HCT116 (cell line): ENCODE measurements at regions not wholly inside any gene's neighbourhood (a gene's known extent, or its start where the extent isn't known, plus 50 kb on each side); places are given as distances from the start of the nearest gene placed in this dataset.

Source experiments
- ATAC-seq: fragments of 200-7000 bp; cut with Tn5 transposase; 2 replicates; pipeline ENCODE4 v1.9.1; 2020; ENCODE audit warnings: mild to moderate bottlenecking, moderate library complexity
- BruUV-seq: library from RNA; stranded (reverse); fragments of 400-500 nt; replicated peaks from 2 replicates; lab custom pipeline; 2021; lab: Mats Ljungman, UMichigan
- CTCF ChIA-PET: fragments of 300-600 bp; sonication (Branson Sonifier 250); formaldehyde crosslinking; loops from one replicate; lab custom pipeline; 2021; ENCODE audit warnings: antibody characterized with exemption; lab: Charles Lee
- POLR2A ChIA-PET: fragments of 300-600, 350-600 bp; sonication (Branson Sonifier 250); formaldehyde crosslinking; loops from one replicate; lab custom pipeline; 2021; ENCODE audit warnings: antibody characterized with exemption; lab: Charles Lee
- RAD21 ChIA-PET, 2 experiments: fragments of 300-600 bp; sonication (Branson Sonifier 250); formaldehyde crosslinking; loops; one replicate each; lab custom pipeline; 2023; ENCODE audit warnings: low total read pairs in 2 of 2; ENCODE audit not compliant: uncharacterized antibody in 2 of 2, unreplicated experiment in 2 of 2, low non-redundant PET in 1 of 2; lab: Charles Lee
- DNase-seq: peaks from one replicate; pipeline ENCODE4 v3.0.0-alpha.2; 2010; ENCODE audit warnings: low read depth, low spot score
- H2AFZ ChIP-seq: fragments of 200-600 bp; shearing (Covaris generic), sonication (generic); 2 replicates; pipeline ENCODE4 v1.6.1; 2017; ENCODE audit warnings: low read depth, mixed run types, mixed read lengths, antibody characterized with exemption, low read length; ENCODE audit not compliant: poor library complexity, severe bottlenecking
- H3K27ac ChIP-seq: 2 replicates; pipeline ENCODE4 v1.5.1; 2012; ENCODE audit warnings: low read depth, low read length
- H3K27me3 ChIP-seq: fragments of 200-600 bp; sonication (generic); 2 replicates; pipeline ENCODE4 v1.6.1; 2016; ENCODE audit warnings: mixed run types, low read length, mixed read lengths; ENCODE audit not compliant: insufficient read depth
- H3K36me3 ChIP-seq, 2 experiments: fragments of 200-500 bp in 1 of 2; fragments of 200-600 bp in 1 of 2; sonication (Bioruptor generic) in 1 of 2; sonication (generic) in 1 of 2; 2 replicates each; pipeline versions ENCODE4 v1.5.1 to v1.6.1; 2014 to 2016; ENCODE audit warnings: low read length in 2 of 2, inconsistent platforms in 1 of 2, mixed read lengths in 1 of 2, mixed run types in 1 of 2; ENCODE audit not compliant: insufficient read depth in 2 of 2, control insufficient read depth in 1 of 2
- H3K4me1 ChIP-seq, 2 experiments: fragments of 200-600 bp in 1 of 2; sonication (generic) in 1 of 2; 2 replicates each; pipeline versions ENCODE4 v1.5.1 to v1.6.1; 2012 to 2017; ENCODE audit warnings: low read length in 2 of 2, inconsistent platforms in 1 of 2, mild to moderate bottlenecking in 1 of 2, mixed read lengths in 1 of 2, mixed run types in 1 of 2, moderate library complexity in 1 of 2; ENCODE audit not compliant: insufficient read depth in 2 of 2, control insufficient read depth in 1 of 2
- H3K4me2 ChIP-seq: fragments of 200-600 bp; sonication (generic); 2 replicates; pipeline ENCODE4 v1.6.1; 2017; ENCODE audit warnings: mixed run types, low read length, mixed read lengths
- H3K4me3 ChIP-seq, 2 experiments: fragments of 200-600 bp in 1 of 2; sonication (generic) in 1 of 2; replicated peaks in 1 of 2; 2 replicates each; pipeline ENCODE4 v1.5.1; 2011 to 2016; ENCODE audit warnings: low read length in 2 of 2, control low read depth in 1 of 2, low read depth in 1 of 2, mild to moderate bottlenecking in 1 of 2, mixed read lengths in 1 of 2, mixed run types in 1 of 2
- H3K79me2 ChIP-seq: fragments of 200-600 bp; sonication (generic); 2 replicates; pipeline ENCODE4 v1.6.1; 2017; ENCODE audit warnings: mild to moderate bottlenecking, mixed run types, low read length, moderate library complexity, mixed read lengths; ENCODE audit not compliant: insufficient read depth
- H3K9ac ChIP-seq: fragments of 200-600 bp; sonication (generic); 2 replicates; pipeline ENCODE4 v1.6.1; 2016; ENCODE audit warnings: low read length, mixed read lengths
- H3K9me2 ChIP-seq: fragments of 200-600 bp; sonication (generic), shearing (Covaris generic); 2 replicates; pipeline ENCODE4 v1.6.1; 2017; ENCODE audit warnings: mixed run types, mild to moderate bottlenecking, moderate library complexity; ENCODE audit not compliant: insufficient read depth
- H3K9me3 ChIP-seq, 2 experiments: fragments of 200-500 bp in 1 of 2; fragments of 200-600 bp in 1 of 2; sonication (Bioruptor generic) in 1 of 2; sonication (generic) in 1 of 2; 2 replicates each; pipeline ENCODE4 v1.6.1; 2014 to 2017; ENCODE audit warnings: low read length in 2 of 2, mixed read lengths in 2 of 2, inconsistent platforms in 1 of 2, low read depth in 1 of 2, mild to moderate bottlenecking in 1 of 2, mixed run types in 1 of 2, moderate library complexity in 1 of 2; ENCODE audit not compliant: control insufficient read depth in 1 of 2, insufficient read depth in 1 of 2
- H4K20me1 ChIP-seq: fragments of 200-600 bp; sonication (generic), shearing (Covaris generic); 2 replicates; pipeline ENCODE4 v1.6.1; 2017; ENCODE audit warnings: mixed run types, mild to moderate bottlenecking, moderate library complexity; ENCODE audit not compliant: insufficient read depth
- CBX3 ChIP-seq: IDR thresholded peaks from 2 replicates; pipeline ENCODE4 v1.6.1; 2012; ENCODE audit warnings: low read depth
- CEBPB ChIP-seq: IDR thresholded peaks from 2 replicates; pipeline ENCODE4 v1.6.1; 2012; ENCODE audit warnings: low read depth
- EGR1 ChIP-seq: IDR thresholded peaks from 2 replicates; pipeline ENCODE4 v1.6.1; 2012; ENCODE audit warnings: low read depth
- EZH2 ChIP-seq: fragments of 200-600 bp; sonication (generic); IDR thresholded peaks from 2 replicates; pipeline ENCODE4 v1.6.1; 2017; ENCODE audit warnings: antibody characterized with exemption, mixed run types
- FOSL1 ChIP-seq: IDR thresholded peaks from 2 replicates; pipeline ENCODE4 v1.6.1; 2012; ENCODE audit warnings: low read depth
- JUND ChIP-seq: IDR thresholded peaks from 2 replicates; pipeline ENCODE4 v1.6.1; 2012
- MAX ChIP-seq: IDR thresholded peaks from 2 replicates; pipeline ENCODE4 v1.6.1; 2012
- POLR2A ChIP-seq: IDR thresholded peaks from 2 replicates; pipeline ENCODE4 v1.7.0; 2011; ENCODE audit warnings: borderline replicate concordance; ENCODE audit not compliant: insufficient read depth, insufficient read length; ENCODE audit errors: extremely low read depth
- POLR2AphosphoS5 ChIP-seq: IDR thresholded peaks from 2 replicates; pipeline ENCODE4 v1.6.1; 2011; ENCODE audit warnings: mild to moderate bottlenecking, low read depth, low read length, moderate library complexity
- RAD21 ChIP-seq: IDR thresholded peaks from 2 replicates; pipeline ENCODE4 v1.6.1; 2012; ENCODE audit warnings: low read depth, mild to moderate bottlenecking
- SIN3A ChIP-seq: IDR thresholded peaks from 2 replicates; pipeline ENCODE4 v1.6.1; 2012; ENCODE audit warnings: low read depth
- SP1 ChIP-seq: IDR thresholded peaks from 2 replicates; pipeline ENCODE4 v1.6.1; 2012; ENCODE audit warnings: low read depth
- SRF ChIP-seq: IDR thresholded peaks from 2 replicates; pipeline ENCODE4 v1.6.1; 2012; ENCODE audit warnings: low read depth
- YY1 ChIP-seq: IDR thresholded peaks from 2 replicates; pipeline ENCODE4 v1.6.1; 2011; ENCODE audit warnings: low read length, low read depth, moderate library complexity, mild to moderate bottlenecking; ENCODE audit not compliant: insufficient replicate concordance; ENCODE audit errors: extremely low read depth
- ZBTB33 ChIP-seq: IDR thresholded peaks from 2 replicates; pipeline ENCODE4 v1.6.1; 2011; ENCODE audit warnings: mild to moderate bottlenecking, low read length, moderate library complexity; ENCODE audit not compliant: insufficient replicate concordance; ENCODE audit errors: extremely low read depth
- intact Hi-C: fragments of 100-400 bp; cut with micrococcal nuclease; formaldehyde crosslinking; loops from 2 replicates; pipeline ENCODE4 v1.10.0; 2022
- TF ChIP-seq, protein P1 (sequence below): IDR thresholded peaks from 2 replicates; pipeline ENCODE4 v1.6.1; 2012

- Histone ChIP-seq H3K9me3 (no peaks in the 10 kb centered on the region), H3K79me2 (no peaks in the 10 kb centered on the region), H3K27ac (no peak overlapping the region), H4K20me1 (no peaks in the 10 kb centered on the region), H3K9ac (no peak overlapping the region), H3K4me2 (no peak overlapping the region), H3K9me2 (no peaks in the 10 kb centered on the region), H3K4me1 (no peaks in the 10 kb centered on the region), H3K36me3 (no peaks in the 10 kb centered on the region), H2AFZ (no peak overlapping the region), H3K27me3 (no peaks in the 10 kb centered on the region), H3K4me3 (no peak overlapping the region)
- DNase-seq (no peak), ATAC-seq (no peak)
- TF ChIP-seq MAX (no peak), SRF (no peak), FOSL1 (no peak), CBX3 (no peak), EGR1 (no peak), SIN3A (no peak), SP1 (no peak), CEBPB (no peak)
- TF ChIP-seq, protein P1, sequence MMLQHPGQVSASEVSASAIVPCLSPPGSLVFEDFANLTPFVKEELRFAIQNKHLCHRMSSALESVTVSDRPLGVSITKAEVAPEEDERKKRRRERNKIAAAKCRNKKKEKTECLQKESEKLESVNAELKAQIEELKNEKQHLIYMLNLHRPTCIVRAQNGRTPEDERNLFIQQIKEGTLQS = no peak
- ChIA-PET POLR2A (no interaction called here), RAD21 (no interaction called here), CTCF (no interaction called here)
- intact Hi-C loops = no loop called here
- no TSS peak for BruUV-seq
Measured at GRCh38 chr10:61153771-61154170, 209.8 kb upstream of the RHOBTB1 start.

DNA sequence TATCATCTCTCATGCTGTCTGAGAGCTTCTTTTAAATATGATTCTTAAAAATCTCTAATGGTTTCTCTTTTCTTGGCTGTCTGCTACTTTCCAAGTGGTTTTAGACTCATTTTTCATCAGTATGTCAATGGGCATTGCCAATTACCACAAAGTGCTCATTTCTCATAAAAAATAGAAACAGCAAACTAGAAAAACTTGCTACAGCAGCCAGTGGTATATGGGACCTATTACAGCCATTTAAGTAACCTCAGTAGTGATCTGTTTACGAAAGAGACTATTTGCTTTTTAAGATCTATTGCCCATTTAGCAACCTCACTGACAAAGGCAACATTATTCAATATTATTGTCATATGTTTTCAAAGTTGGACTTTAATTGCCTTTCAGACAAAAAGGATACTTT, 207.1 kb upstream of the RHOBTB1 start:
- Histone ChIP-seq H3K79me2 (no peaks in the 10 kb centered on the region), H3K9me2 (no peaks in the 10 kb centered on the region), H3K4me2 (no peak overlapping the region), H4K20me1 (no peaks in the 10 kb centered on the region), H3K9me3 (no peaks in the 10 kb centered on the region), H3K4me1 (no peaks in the 10 kb centered on the region), H3K9ac (no peak overlapping the region), H2AFZ (no peak overlapping the region), H3K27me3 (no peaks in the 10 kb centered on the region), H3K4me3 (no peak overlapping the region), H3K36me3 (no peaks in the 10 kb centered on the region), H3K27ac (no peak overlapping the region)
- no peak for ATAC-seq
- ChIA-PET POLR2A (no interaction called here), CTCF (interaction anchor here (3.1 kb wide), 1 partner anchor 11 kb away, joined by 15 read pairs; no protein-coding TSS in a partner anchor), RAD21 (no interaction called here)
- no peak for DNase-seq
- no TSS peak for BruUV-seq
- intact Hi-C loops = no loop called here
- TF ChIP-seq ZBTB33 (no peak), EZH2 (no peak), YY1 (no peak), RAD21 (no peak), POLR2A (no peak), SIN3A (no peak), EGR1 (no peak), POLR2AphosphoS5 (no peak), SP1 (no peak), FOSL1 (no peak), JUND (no peak)
- TF ChIP-seq, protein P1 = no peak
